ENCODE measurements at regions not wholly inside any gene's neighbourhood (a gene's known extent, or its start where the extent isn't known, plus 50 kb on each side); places are given as distances from the start of the nearest gene placed in this dataset.

GRCh38 chr9:120338340-120338739 is 241.6 kb downstream of the CDK5RAP2 start:
- Histone ChIP-seq H3K4me3 (no peak overlapping the region), H3K4me1 (ENCODE audit: low read depth) (no peaks in the 10 kb centered on the region), H3K27ac (no peak overlapping the region), H3K27me3 (no peaks in the 10 kb centered on the region), H3K36me3 (no peaks in the 10 kb centered on the region), H3K9me3 (ENCODE audit: low read depth) (no peaks in the 10 kb centered on the region)
- no peak for DNase-seq (ENCODE audit: low read depth in 1 of 2, low spot score in 1 of 2)
- no peak for TF ChIP-seq CTCF (IDR thresholded peaks at IDR 0.05; ENCODE audit: low read depth, low read length)

GRCh38 chr9:120337131-120337530 is 242.8 kb downstream of the CDK5RAP2 start:
- Histone ChIP-seq H3K4me1 (ENCODE audit: low read depth) (no peaks in the 10 kb centered on the region), H3K27ac (no peak overlapping the region), H3K9me3 (ENCODE audit: low read depth) (no peaks in the 10 kb centered on the region), H3K36me3 (no peaks in the 10 kb centered on the region), H3K27me3 (no peaks in the 10 kb centered on the region), H3K4me3 (no peak overlapping the region)
- DNase-seq (ENCODE audit: low read depth in 1 of 2, low spot score in 1 of 2): no peak
- no peak for TF ChIP-seq CTCF (IDR thresholded peaks at IDR 0.05; ENCODE audit: low read depth, low read length)

GRCh38 chr9:120336753-120337090 is 243.2 kb downstream of the CDK5RAP2 start:
- no peak overlapping the region for H3K4me3 ChIP-seq
- H3K4me1 ChIP-seq (ENCODE audit: low read depth): no peaks in the 10 kb centered on the region
- no peak for TF ChIP-seq CTCF (IDR thresholded peaks at IDR 0.05; ENCODE audit: low read depth, low read length)
- H3K27me3 ChIP-seq: no peaks in the 10 kb centered on the region
- no peaks in the 10 kb centered on the region for H3K9me3 ChIP-seq (ENCODE audit: low read depth)
- no peak for DNase-seq (ENCODE audit: low read depth in 1 of 2, low spot score in 1 of 2)
- no peak overlapping the region for H3K27ac ChIP-seq
- no peaks in the 10 kb centered on the region for H3K36me3 ChIP-seq

- Histone ChIP-seq H3K4me3 (no peak overlapping the region), H3K27me3 (no peaks in the 10 kb centered on the region), H3K27ac (no peak overlapping the region), H3K9me3 (ENCODE audit: low read depth) (no peaks in the 10 kb centered on the region), H3K4me1 (ENCODE audit: low read depth) (no peaks in the 10 kb centered on the region), H3K36me3 (no peaks in the 10 kb centered on the region)
- DNase-seq (ENCODE audit: low read depth in 1 of 2, low spot score in 1 of 2): no peak
- no peak for TF ChIP-seq CTCF (IDR thresholded peaks at IDR 0.05; ENCODE audit: low read depth, low read length)
Measured at GRCh38 chr9:120336021-120336752, 243.8 kb downstream of the CDK5RAP2 start.

GRCh38 chr9:120331913-120332312 is 248.1 kb downstream of the CDK5RAP2 start:
- H3K9me3 ChIP-seq (ENCODE audit: low read depth): no peaks in the 10 kb centered on the region
- H3K27ac ChIP-seq: no peak overlapping the region
- H3K4me1 ChIP-seq (ENCODE audit: low read depth): no peaks in the 10 kb centered on the region
- H3K4me3 ChIP-seq: no peak overlapping the region
- DNase-seq (ENCODE audit: low read depth in 1 of 2, low spot score in 1 of 2): no peak
- no peak for TF ChIP-seq CTCF (IDR thresholded peaks at IDR 0.05; ENCODE audit: low read depth, low read length)
- H3K36me3 ChIP-seq: no peaks in the 10 kb centered on the region
- no peaks in the 10 kb centered on the region for H3K27me3 ChIP-seq

Measured in cardiac muscle cell (in vitro differentiated cells and primary cell).